Progenitor cell of endocrine pancreas (in vitro differentiated cells): ENCODE measurements at regions not wholly inside any gene's neighbourhood (a gene's known extent, or its start where the extent isn't known, plus 50 kb on each side); places are given as distances from the start of the nearest gene placed in this dataset.

Experiments used
- DNase-seq: peaks from one replicate; pipeline ENCODE4 v3.0.0; 2021; ENCODE audit warnings: low spot score; ENCODE audit not compliant: unreplicated experiment
- H3K27ac Mint-ChIP-seq: 2 replicates; pipeline ENCODE4 v1.8.0; 2021; ENCODE audit warnings: mild to moderate bottlenecking, moderate library complexity, mixed read lengths
- H3K27me3 Mint-ChIP-seq: 2 replicates; pipeline ENCODE4 v1.8.0; 2021; ENCODE audit warnings: mixed read lengths
- H3K36me3 Mint-ChIP-seq: 2 replicates; pipeline ENCODE4 v1.8.0; 2022; ENCODE audit warnings: mixed read lengths; ENCODE audit not compliant: insufficient read depth
- H3K4me1 Mint-ChIP-seq: 2 replicates; pipeline ENCODE4 v1.8.0; 2021; ENCODE audit warnings: low read depth, mixed read lengths
- H3K4me3 Mint-ChIP-seq: 2 replicates; pipeline ENCODE4 v1.8.0; 2021; ENCODE audit warnings: low read depth, mild to moderate bottlenecking, moderate library complexity, mixed read lengths
- H3K9me3 Mint-ChIP-seq: 2 replicates; pipeline ENCODE4 v1.8.0; 2021; ENCODE audit warnings: low read depth, mixed read lengths
- CTCF ChIP-seq: fragments of 200-600 bp; sonication (generic); IDR thresholded peaks from one replicate; pipeline ENCODE4 v1.5.0; 2021; ENCODE audit warnings: antibody characterized with exemption, mild to moderate bottlenecking; ENCODE audit not compliant: unreplicated experiment

- no peaks in the 10 kb centered on the region for H3K4me1 Mint-ChIP-seq
- H3K36me3 Mint-ChIP-seq, result no peaks in the 10 kb centered on the region
- no peak for DNase-seq
- no peak for TF ChIP-seq CTCF
- H3K27ac Mint-ChIP-seq, result no peak overlapping the region
- H3K27me3 Mint-ChIP-seq, result peaks cover 39% of the 10 kb centered on the region
- no peak overlapping the region for H3K4me3 Mint-ChIP-seq
- H3K9me3 Mint-ChIP-seq, result peaks cover 6% of the 10 kb centered on the region
Observed at GRCh38 chr6:20263059-20263458, 50.8 kb upstream of the MBOAT1 start.

DNA sequence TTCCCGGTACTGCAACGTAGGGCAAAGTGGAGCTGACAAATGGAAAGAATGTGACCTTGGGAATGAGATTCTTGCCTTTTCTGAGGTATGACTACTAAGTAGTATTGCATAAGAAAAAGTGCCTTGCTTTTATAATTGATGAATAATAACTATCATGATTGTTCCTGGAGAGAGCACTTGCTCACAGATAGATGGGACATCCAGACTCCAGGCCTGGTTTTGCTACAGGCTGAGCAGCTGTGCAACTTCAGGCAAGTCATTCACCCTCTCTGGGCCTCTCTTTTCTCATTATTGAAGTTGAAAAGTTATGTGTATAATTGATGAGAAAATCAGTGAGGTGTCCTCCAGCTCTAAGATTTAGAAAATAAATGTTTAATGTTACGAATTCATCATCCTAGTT, 53.6 kb upstream of the MBOAT1 start:
- H3K9me3 Mint-ChIP-seq, result peaks cover 6% of the 10 kb centered on the region
- H3K4me3 Mint-ChIP-seq, result no peak overlapping the region
- TF ChIP-seq CTCF, result no peak
- no peaks in the 10 kb centered on the region for H3K4me1 Mint-ChIP-seq
- no peaks in the 10 kb centered on the region for H3K36me3 Mint-ChIP-seq
- H3K27me3 Mint-ChIP-seq, result peaks cover 55% of the 10 kb centered on the region
- H3K27ac Mint-ChIP-seq, result no peak overlapping the region
- no peak for DNase-seq

- Mint-ChIP-seq H3K9me3 (peaks cover 6% of the 10 kb centered on the region), H3K27ac (no peak overlapping the region), H3K27me3 (peaks cover 56% of the 10 kb centered on the region), H3K36me3 (no peaks in the 10 kb centered on the region), H3K4me1 (peaks cover 5% of the 10 kb centered on the region), H3K4me3 (no peak overlapping the region)
- no peak for TF ChIP-seq CTCF
- DNase-seq, result no peak
Observed at GRCh38 chr6:20266851-20267608, 54.8 kb upstream of the MBOAT1 start.

DNA sequence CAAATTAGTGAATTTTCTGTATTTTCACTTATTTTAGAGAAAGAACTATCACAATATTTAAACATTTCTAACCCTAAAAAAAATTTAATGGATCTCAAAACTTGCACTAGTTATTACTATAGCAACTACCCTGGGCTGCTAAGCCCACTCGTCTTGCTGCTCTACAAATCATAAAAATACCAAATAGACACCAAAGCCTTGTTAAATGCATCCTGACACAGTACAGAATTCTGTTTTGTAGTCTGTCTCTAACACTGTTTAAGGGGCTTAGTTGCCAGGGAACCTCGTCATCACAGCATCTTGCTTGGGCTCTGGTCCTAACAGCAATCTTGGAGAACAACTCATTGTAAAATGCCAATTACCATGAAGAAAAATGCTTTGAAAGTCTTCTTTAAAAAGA, 56.9 kb upstream of the MBOAT1 start:
- Mint-ChIP-seq H3K4me3 (no peak overlapping the region), H3K36me3 (no peaks in the 10 kb centered on the region), H3K9me3 (no peaks in the 10 kb centered on the region), H3K27me3 (peaks cover 71% of the 10 kb centered on the region), H3K27ac (no peak overlapping the region), H3K4me1 (peaks cover 16% of the 10 kb centered on the region)
- DNase-seq, result no peak
- TF ChIP-seq CTCF, result no peak

- Mint-ChIP-seq H3K27me3 (peaks cover 81% of the 10 kb centered on the region), H3K4me3 (no peak overlapping the region), H3K9me3 (peaks cover 2% of the 10 kb centered on the region), H3K27ac (no peak overlapping the region), H3K36me3 (no peaks in the 10 kb centered on the region), H3K4me1 (peaks cover 19% of the 10 kb centered on the region)
- no peak for DNase-seq
- no peak for TF ChIP-seq CTCF
Observed at GRCh38 chr6:20271818-20272217, 59.5 kb upstream of the MBOAT1 start.
